ENCODE measurements at regions not wholly inside any gene's neighbourhood (a gene's known extent, or its start where the extent isn't known, plus 50 kb on each side); places are given as distances from the start of the nearest gene placed in this dataset.

DNA sequence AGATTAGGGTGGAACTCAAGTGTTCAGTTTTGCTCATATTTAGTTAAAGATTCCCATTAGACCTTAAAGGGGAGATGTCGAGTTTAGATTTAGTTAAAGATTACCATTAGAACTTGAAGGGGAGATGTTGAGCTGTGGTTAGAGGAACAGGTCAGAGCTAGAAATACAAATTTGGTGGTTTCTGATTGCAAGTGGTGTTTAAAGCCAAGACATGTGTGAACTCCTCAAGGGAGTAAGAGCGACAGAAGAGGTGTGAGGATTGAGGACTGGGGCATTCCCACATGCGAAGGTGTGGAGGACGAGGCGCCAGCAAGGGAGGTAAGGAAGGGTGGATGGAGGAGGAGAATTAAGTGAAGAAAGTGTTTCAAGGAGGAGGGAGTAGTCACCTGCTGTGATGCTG lies 168.6 kb downstream of the IER5 start:
- Histone ChIP-seq H3K36me3 (no peaks in the 10 kb centered on the region), H3K9me3 (no peaks in the 10 kb centered on the region), H3K27me3 (no peaks in the 10 kb centered on the region), H3K4me1 (no peaks in the 10 kb centered on the region), H3K27ac (no peak overlapping the region), H3K4me3 (replicated peaks in 1 of 3) (no peak overlapping the region)
- TF ChIP-seq, protein P1, sequence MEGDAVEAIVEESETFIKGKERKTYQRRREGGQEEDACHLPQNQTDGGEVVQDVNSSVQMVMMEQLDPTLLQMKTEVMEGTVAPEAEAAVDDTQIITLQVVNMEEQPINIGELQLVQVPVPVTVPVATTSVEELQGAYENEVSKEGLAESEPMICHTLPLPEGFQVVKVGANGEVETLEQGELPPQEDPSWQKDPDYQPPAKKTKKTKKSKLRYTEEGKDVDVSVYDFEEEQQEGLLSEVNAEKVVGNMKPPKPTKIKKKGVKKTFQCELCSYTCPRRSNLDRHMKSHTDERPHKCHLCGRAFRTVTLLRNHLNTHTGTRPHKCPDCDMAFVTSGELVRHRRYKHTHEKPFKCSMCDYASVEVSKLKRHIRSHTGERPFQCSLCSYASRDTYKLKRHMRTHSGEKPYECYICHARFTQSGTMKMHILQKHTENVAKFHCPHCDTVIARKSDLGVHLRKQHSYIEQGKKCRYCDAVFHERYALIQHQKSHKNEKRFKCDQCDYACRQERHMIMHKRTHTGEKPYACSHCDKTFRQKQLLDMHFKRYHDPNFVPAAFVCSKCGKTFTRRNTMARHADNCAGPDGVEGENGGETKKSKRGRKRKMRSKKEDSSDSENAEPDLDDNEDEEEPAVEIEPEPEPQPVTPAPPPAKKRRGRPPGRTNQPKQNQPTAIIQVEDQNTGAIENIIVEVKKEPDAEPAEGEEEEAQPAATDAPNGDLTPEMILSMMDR (IDR thresholded peaks at IDR 0.05) = no peak
- TF ChIP-seq POLR2A (IDR thresholded peaks at IDR 0.05) = no peak
- 88 to 89% methylated on average over 5 of the region's 5 CpGs for WGBS, 2 donors
- no peak for DNase-seq
- intact Hi-C loops (cut with DNase I) = no loop called here

- TF ChIP-seq, protein P1 (IDR thresholded peaks at IDR 0.05) = no peak
- no peak for TF ChIP-seq POLR2A (IDR thresholded peaks at IDR 0.05)
- Histone ChIP-seq H3K4me3 (replicated peaks in 1 of 3) (no peak overlapping the region), H3K27ac (no peak overlapping the region), H3K36me3 (no peaks in the 10 kb centered on the region), H3K27me3 (no peaks in the 10 kb centered on the region), H3K4me1 (no peaks in the 10 kb centered on the region), H3K9me3 (no peaks in the 10 kb centered on the region)
- DNase-seq = no peak
- intact Hi-C loops (cut with DNase I) = no loop called here
- WGBS, 2 donors = 75 to 85% methylated on average over 5 of the region's 5 CpGs
Observed at GRCh38 chr1:181259026-181259745, 170.7 kb downstream of the IER5 start.

DNA sequence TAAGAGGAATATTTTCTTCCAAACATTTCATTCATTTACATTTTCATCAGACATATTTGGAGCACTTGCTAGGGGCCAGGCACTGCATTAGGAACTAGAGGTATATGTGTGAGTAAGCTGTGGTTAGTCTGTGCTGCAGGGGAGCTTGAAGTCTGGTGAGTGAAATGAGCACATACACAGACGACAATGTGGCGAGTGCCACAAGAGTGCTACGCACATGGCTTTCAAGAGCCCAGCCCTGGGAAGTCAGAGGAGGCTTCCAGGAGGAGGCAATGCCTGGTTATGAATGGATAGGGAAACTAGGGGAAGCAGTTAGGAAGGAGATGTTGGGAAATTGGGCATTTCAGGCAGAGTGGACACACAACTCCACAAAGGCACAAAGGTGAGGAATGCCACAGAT lies 171.8 kb downstream of the IER5 start:
- H3K27me3 ChIP-seq = no peaks in the 10 kb centered on the region
- intact Hi-C loops (cut with DNase I) = no loop called here
- H3K4me1 ChIP-seq = no peaks in the 10 kb centered on the region
- no peak for DNase-seq
- no peak overlapping the region for H3K4me3 ChIP-seq (replicated peaks in 1 of 3)
- TF ChIP-seq, protein P1 (IDR thresholded peaks at IDR 0.05) = no peak
- TF ChIP-seq POLR2A (IDR thresholded peaks at IDR 0.05) = no peak
- no peak overlapping the region for H3K27ac ChIP-seq
- no peaks in the 10 kb centered on the region for H3K9me3 ChIP-seq
- 95 to 100% methylated on average over 3 of the region's 3 CpGs for WGBS, 2 donors
- no peaks in the 10 kb centered on the region for H3K36me3 ChIP-seq

DNA sequence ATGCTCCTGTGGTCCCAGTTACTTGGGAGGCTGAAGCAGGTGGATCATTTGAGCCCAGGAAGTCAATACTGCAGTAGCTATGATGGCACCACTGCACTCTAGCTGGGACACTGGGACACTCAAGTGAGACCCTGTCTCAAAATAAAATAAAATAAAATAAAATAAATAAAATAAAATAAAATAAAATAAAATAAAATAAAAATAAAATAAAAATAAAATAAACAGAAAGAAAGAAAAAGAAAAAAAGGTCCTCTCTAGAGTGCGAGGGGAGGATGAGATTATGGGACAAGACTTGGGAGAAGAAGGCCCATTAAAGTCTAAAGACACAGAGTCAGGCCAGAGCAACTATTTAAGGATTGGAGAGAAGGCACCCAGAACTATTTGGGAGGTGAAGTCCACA lies 172.5 kb downstream of the IER5 start:
- H3K9me3 ChIP-seq = no peaks in the 10 kb centered on the region
- WGBS, 2 donors = 92 to 98% methylated on average over 1 of the region's 1 CpG
- H3K27ac ChIP-seq = no peak overlapping the region
- intact Hi-C loops (cut with DNase I) = no loop called here
- H3K4me1 ChIP-seq = no peaks in the 10 kb centered on the region
- DNase-seq = no peak
- H3K27me3 ChIP-seq = no peaks in the 10 kb centered on the region
- H3K4me3 ChIP-seq (replicated peaks in 1 of 3) = no peak overlapping the region
- no peak for TF ChIP-seq POLR2A (IDR thresholded peaks at IDR 0.05)
- TF ChIP-seq, protein P1 (IDR thresholded peaks at IDR 0.05) = no peak
- no peaks in the 10 kb centered on the region for H3K36me3 ChIP-seq

GRCh38 chr1:181262069-181262468 lies 173.6 kb downstream of the IER5 start:
- TF ChIP-seq, protein P1 (IDR thresholded peaks at IDR 0.05) = no peak
- no peak for TF ChIP-seq POLR2A (IDR thresholded peaks at IDR 0.05)
- Histone ChIP-seq H3K4me3 (replicated peaks in 1 of 3) (no peak overlapping the region), H3K27me3 (no peaks in the 10 kb centered on the region), H3K4me1 (no peaks in the 10 kb centered on the region), H3K9me3 (no peaks in the 10 kb centered on the region), H3K36me3 (no peaks in the 10 kb centered on the region), H3K27ac (no peak overlapping the region)
- 37% methylated on average over 1 of the region's 1 CpG for WGBS, 2 donors
- DNase-seq = no peak
- intact Hi-C loops (cut with DNase I) = no loop called here

All from thyroid gland (tissue), 4 donors.